ENCODE measurements at regions not wholly inside any gene's neighbourhood (a gene's known extent, or its start where the extent isn't known, plus 50 kb on each side); places are given as distances from the start of the nearest gene placed in this dataset.

DNA sequence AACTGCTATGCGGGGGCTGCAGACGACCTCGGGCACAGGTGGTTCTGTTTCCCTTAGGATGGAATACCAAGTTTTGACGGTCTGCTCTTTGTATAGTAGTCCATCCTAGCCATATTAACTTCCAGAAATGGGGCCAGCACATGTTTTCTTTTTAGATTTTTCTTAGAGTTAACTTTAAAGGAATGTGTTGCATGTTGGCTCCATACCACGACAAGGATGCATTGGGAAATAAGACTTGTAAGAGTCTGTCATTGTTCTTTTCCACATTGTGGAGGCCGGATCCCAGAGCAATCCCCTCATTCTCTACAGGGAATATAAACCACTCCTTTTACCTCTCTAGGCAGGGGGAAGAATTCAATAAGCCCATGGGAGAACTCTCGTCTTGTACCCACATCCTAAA, 87.1 kb upstream of the PLSCR4 start:
- TF ChIP-seq, protein P1, sequence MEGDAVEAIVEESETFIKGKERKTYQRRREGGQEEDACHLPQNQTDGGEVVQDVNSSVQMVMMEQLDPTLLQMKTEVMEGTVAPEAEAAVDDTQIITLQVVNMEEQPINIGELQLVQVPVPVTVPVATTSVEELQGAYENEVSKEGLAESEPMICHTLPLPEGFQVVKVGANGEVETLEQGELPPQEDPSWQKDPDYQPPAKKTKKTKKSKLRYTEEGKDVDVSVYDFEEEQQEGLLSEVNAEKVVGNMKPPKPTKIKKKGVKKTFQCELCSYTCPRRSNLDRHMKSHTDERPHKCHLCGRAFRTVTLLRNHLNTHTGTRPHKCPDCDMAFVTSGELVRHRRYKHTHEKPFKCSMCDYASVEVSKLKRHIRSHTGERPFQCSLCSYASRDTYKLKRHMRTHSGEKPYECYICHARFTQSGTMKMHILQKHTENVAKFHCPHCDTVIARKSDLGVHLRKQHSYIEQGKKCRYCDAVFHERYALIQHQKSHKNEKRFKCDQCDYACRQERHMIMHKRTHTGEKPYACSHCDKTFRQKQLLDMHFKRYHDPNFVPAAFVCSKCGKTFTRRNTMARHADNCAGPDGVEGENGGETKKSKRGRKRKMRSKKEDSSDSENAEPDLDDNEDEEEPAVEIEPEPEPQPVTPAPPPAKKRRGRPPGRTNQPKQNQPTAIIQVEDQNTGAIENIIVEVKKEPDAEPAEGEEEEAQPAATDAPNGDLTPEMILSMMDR (IDR thresholded peaks at IDR 0.05) = no peak
- TF ChIP-seq POLR2A (IDR thresholded peaks at IDR 0.05) (no peak), POLR2AphosphoS5 (IDR thresholded peaks at IDR 0.05) (no peak)
